ENCODE measurements at regions not wholly inside any gene's neighbourhood (a gene's known extent, or its start where the extent isn't known, plus 50 kb on each side); places are given as distances from the start of the nearest gene placed in this dataset.

DNA sequence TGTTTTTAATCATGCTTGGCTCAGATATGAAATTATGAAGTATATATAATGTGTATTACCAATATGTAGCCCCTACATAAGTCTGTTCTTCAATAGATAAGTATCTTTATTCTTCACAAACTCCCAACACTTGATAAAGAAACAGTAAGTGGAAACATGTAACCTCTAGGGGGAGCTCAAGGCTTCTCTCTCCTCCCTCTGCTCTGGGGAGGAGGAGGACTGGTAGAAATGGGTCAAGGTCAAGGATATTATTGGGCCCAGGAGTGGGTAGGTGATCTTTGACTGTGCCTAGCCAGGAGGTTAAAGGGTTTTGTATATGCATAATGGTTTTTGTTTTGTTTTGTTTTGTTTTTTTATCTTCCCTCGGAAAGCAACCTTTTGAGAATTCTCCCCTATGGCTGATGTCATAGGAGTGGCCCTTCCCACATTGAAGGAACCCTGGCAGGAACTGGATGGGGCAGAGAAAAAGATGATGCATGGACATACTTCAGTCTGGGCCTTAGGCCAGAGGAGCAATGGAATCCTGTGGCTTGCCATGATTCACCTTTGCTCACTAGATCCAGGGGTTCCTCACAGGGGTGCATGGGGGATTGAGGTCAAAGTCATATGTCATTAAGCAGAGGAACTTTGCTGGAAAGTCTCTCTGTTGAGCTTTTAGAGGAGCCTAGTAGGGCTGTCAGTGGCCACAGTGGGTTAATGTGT lies 460.3 kb downstream of the MID1IP1 start:
- no peak for TF ChIP-seq EZH2 (IDR thresholded peaks at IDR 0.05; ENCODE audit: low read length)
- TF ChIP-seq, protein P1, sequence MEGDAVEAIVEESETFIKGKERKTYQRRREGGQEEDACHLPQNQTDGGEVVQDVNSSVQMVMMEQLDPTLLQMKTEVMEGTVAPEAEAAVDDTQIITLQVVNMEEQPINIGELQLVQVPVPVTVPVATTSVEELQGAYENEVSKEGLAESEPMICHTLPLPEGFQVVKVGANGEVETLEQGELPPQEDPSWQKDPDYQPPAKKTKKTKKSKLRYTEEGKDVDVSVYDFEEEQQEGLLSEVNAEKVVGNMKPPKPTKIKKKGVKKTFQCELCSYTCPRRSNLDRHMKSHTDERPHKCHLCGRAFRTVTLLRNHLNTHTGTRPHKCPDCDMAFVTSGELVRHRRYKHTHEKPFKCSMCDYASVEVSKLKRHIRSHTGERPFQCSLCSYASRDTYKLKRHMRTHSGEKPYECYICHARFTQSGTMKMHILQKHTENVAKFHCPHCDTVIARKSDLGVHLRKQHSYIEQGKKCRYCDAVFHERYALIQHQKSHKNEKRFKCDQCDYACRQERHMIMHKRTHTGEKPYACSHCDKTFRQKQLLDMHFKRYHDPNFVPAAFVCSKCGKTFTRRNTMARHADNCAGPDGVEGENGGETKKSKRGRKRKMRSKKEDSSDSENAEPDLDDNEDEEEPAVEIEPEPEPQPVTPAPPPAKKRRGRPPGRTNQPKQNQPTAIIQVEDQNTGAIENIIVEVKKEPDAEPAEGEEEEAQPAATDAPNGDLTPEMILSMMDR (optimal IDR thresholded peaks at IDR 0.05 in 1 of 3, IDR thresholded peaks at IDR 0.05 in 1 of 3, conservative IDR thresholded peaks at IDR 0.05 in 1 of 3; ENCODE audit: extremely low read depth in 1 of 3, insufficient read depth in 2 of 3, low read length in 3 of 3): peak; percentile 44 to 57 (median 52)
- H3K9me3 ChIP-seq (ENCODE audit: control insufficient read depth, low read depth, low read length): no peaks in the 10 kb centered on the region
- no peaks in the 10 kb centered on the region for H3K27me3 ChIP-seq (ENCODE audit: control insufficient read depth, extremely low read depth, insufficient read depth, low read length)
- H3K9ac ChIP-seq (ENCODE audit: control insufficient read depth, extremely low read depth, insufficient read depth, low read length): peak overlapping the region; percentile 22
- H3K9me1 ChIP-seq (ENCODE audit: control insufficient read depth, extremely low read depth, insufficient read depth, low read length): no peaks in the 10 kb centered on the region
- peaks cover 31% of the 10 kb centered on the region for H3K4me1 ChIP-seq (ENCODE audit: control insufficient read depth, extremely low read depth, insufficient read depth, low read length)
- dilution Hi-C loops (cut with MboI; ENCODE audit: extremely low pct_ligation_motif_present, low sequenced_read_pairs): no loop called here
- FAIRE-seq (peak; percentile 46), DNase-seq (ENCODE audit: low read depth, low spot score) (peak; percentile 67)
- no peaks in the 10 kb centered on the region for H4K20me1 ChIP-seq (ENCODE audit: control insufficient read depth, extremely low read depth, insufficient read depth, low read length)
- H3K36me3 ChIP-seq (ENCODE audit: control insufficient read depth in 2 of 2, extremely low read depth in 1 of 2, insufficient read depth in 2 of 2, low read length in 2 of 2): no peaks in the 10 kb centered on the region
- H3K27ac ChIP-seq (ENCODE audit: control insufficient read depth, insufficient read depth, low read length): peak overlapping the region; percentile 66
- H2AFZ ChIP-seq (ENCODE audit: control insufficient read depth, low read length): no peak overlapping the region
- no peaks in the 10 kb centered on the region for H3K79me2 ChIP-seq (ENCODE audit: control insufficient read depth, insufficient read depth, low read length)
- no peak overlapping the region for H3K4me3 ChIP-seq (ENCODE audit: control insufficient read depth in 2 of 3, extremely low read depth in 1 of 3, insufficient read depth in 2 of 3, low read depth in 1 of 3, low read length in 3 of 3)
- H3K4me2 ChIP-seq (ENCODE audit: control insufficient read depth, extremely low read depth, insufficient read depth, low read depth, low read length): peak overlapping the region; percentile 56

- Histone ChIP-seq H3K79me2 (ENCODE audit: control insufficient read depth, insufficient read depth, low read length) (no peaks in the 10 kb centered on the region), H3K27me3 (ENCODE audit: control insufficient read depth, extremely low read depth, insufficient read depth, low read length) (no peaks in the 10 kb centered on the region), H3K4me3 (ENCODE audit: control insufficient read depth in 2 of 3, extremely low read depth in 1 of 3, insufficient read depth in 2 of 3, low read depth in 1 of 3, low read length in 3 of 3) (no peak overlapping the region), H3K4me1 (ENCODE audit: control insufficient read depth, extremely low read depth, insufficient read depth, low read length) (peaks cover 31% of the 10 kb centered on the region), H3K27ac (ENCODE audit: control insufficient read depth, insufficient read depth, low read length) (peak overlapping the region; percentile 66), H4K20me1 (ENCODE audit: control insufficient read depth, extremely low read depth, insufficient read depth, low read length) (no peaks in the 10 kb centered on the region), H3K9ac (ENCODE audit: control insufficient read depth, extremely low read depth, insufficient read depth, low read length) (peak overlapping the region; percentile 40), H3K4me2 (ENCODE audit: control insufficient read depth, extremely low read depth, insufficient read depth, low read depth, low read length) (peak overlapping the region; percentile 51), H2AFZ (ENCODE audit: control insufficient read depth, low read length) (no peak overlapping the region), H3K9me1 (ENCODE audit: control insufficient read depth, extremely low read depth, insufficient read depth, low read length) (no peaks in the 10 kb centered on the region), H3K36me3 (ENCODE audit: control insufficient read depth in 2 of 2, extremely low read depth in 1 of 2, insufficient read depth in 2 of 2, low read length in 2 of 2) (no peaks in the 10 kb centered on the region), H3K9me3 (ENCODE audit: control insufficient read depth, low read depth, low read length) (no peaks in the 10 kb centered on the region)
- peak; percentile 87 for FAIRE-seq
- TF ChIP-seq EZH2 (IDR thresholded peaks at IDR 0.05; ENCODE audit: low read length): no peak
- TF ChIP-seq, protein P1 (optimal IDR thresholded peaks at IDR 0.05 in 1 of 3, IDR thresholded peaks at IDR 0.05 in 1 of 3, conservative IDR thresholded peaks at IDR 0.05 in 1 of 3; ENCODE audit: extremely low read depth in 1 of 3, insufficient read depth in 2 of 3, low read length in 3 of 3): no peak
- dilution Hi-C loops (cut with MboI; ENCODE audit: extremely low pct_ligation_motif_present, low sequenced_read_pairs): no loop called here
- peak; percentile 52 for DNase-seq (ENCODE audit: low read depth, low spot score)
Measured at GRCh38 chrX:39262641-39263040, 461.4 kb downstream of the MID1IP1 start.

Data from keratinocyte (primary cell).